HEK293 (cell line): ENCODE measurements at regions not wholly inside any gene's neighbourhood (a gene's known extent, or its start where the extent isn't known, plus 50 kb on each side); places are given as distances from the start of the nearest gene placed in this dataset.

Source experiments
- TCF7L2 ChIP-seq: IDR thresholded peaks from 2 replicates; pipeline ENCODE4 v1.6.1; 2011; ENCODE audit warnings: low read depth, mild to moderate bottlenecking, inconsistent platforms, low read length, moderate library complexity, borderline replicate concordance
- TF ChIP-seq, protein P1 (sequence below): fragments of 450-650 bp; formaldehyde crosslinking; IDR thresholded peaks from 2 replicates; pipeline ENCODE4 v1.5.1; 2016; ENCODE audit warnings: missing biosample characterization, missing genetic modification characterization

DNA sequence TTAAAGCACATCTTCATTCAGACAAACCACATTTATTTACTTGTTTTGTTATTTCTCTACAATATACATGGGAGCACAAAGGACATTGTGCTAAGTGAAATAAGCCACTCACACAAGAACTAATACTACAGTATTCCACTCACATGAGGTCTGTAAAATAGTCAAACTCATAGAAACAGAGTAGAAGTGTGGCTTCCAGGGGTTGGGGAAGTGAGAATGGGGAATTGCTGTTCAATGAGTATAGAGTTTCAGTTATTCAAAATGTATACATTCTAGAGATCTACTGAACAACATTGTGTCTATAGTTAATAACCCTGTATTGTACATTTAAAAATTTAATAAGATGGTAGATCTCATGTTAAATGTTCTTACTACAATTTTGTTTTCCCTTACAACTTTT lies 88.8 kb downstream of the ATXN7L3B start:
- TF ChIP-seq, protein P1, sequence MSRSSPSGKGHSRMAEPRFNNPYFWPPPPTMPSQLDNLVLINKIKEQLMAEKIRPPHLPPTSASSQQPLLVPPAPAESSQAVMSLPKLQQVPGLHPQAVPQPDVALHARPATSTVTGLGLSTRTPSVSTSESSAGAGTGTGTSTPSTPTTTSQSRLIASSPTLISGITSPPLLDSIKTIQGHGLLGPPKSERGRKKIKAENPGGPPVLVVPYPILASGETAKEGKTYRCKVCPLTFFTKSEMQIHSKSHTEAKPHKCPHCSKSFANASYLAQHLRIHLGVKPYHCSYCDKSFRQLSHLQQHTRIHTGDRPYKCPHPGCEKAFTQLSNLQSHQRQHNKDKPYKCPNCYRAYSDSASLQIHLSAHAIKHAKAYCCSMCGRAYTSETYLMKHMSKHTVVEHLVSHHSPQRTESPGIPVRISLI: no peak
- no peak for TF ChIP-seq TCF7L2
